ENCODE measurements at regions not wholly inside any gene's neighbourhood (a gene's known extent, or its start where the extent isn't known, plus 50 kb on each side); places are given as distances from the start of the nearest gene placed in this dataset.

GRCh38 chr7:22586101-22586785, 86.3 kb upstream of the STEAP1B start:
- TF ChIP-seq CTCF (IDR thresholded peaks at IDR 0.05; ENCODE audit: low read depth, low read length) (no peak), EZH2phosphoT487 (IDR thresholded peaks at IDR 0.05; ENCODE audit: low read depth) (no peak)

Measured in OCI-LY3 (cell line).